Uterus (tissue), 3 donors: ENCODE measurements at regions not wholly inside any gene's neighbourhood (a gene's known extent, or its start where the extent isn't known, plus 50 kb on each side); places are given as distances from the start of the nearest gene placed in this dataset.

ENCODE experiments used
- DNase-seq, 2 donors: peaks; one replicate each; pipeline ENCODE4 v3.0.0-alpha.2; 2019 to 2020
- H3K27ac ChIP-seq, 2 donors: fragments of 200-600 bp; sonication (generic); 1 replicate in 1 of 2; 2 replicates in 1 of 2; pipeline ENCODE4 v1.5.1; 2016 to 2018
- H3K27me3 ChIP-seq, 2 donors: fragments of 200-600 bp; sonication (generic); one replicate each; pipeline ENCODE4 v1.5.1; 2018 to 2019; ENCODE audit warnings: control low read depth in 1 of 2
- H3K36me3 ChIP-seq, 2 donors: fragments of 200-600 bp; sonication (generic); one replicate each; pipeline ENCODE4 v1.5.1; 2019; ENCODE audit warnings: control low read depth in 1 of 2
- H3K4me1 ChIP-seq, 2 donors: fragments of 200-600 bp; sonication (generic); one replicate each; pipeline ENCODE4 v1.5.1; 2018 to 2019; ENCODE audit warnings: control low read depth in 1 of 2
- H3K4me3 ChIP-seq, 2 donors: fragments of 200-600 bp; sonication (generic); 1 replicate in 1 of 2; 2 replicates in 1 of 2; pipeline ENCODE4 v1.5.1; 2018 to 2019; ENCODE audit warnings: mild to moderate bottlenecking in 1 of 2
- H3K9me3 ChIP-seq, 2 donors: fragments of 200-600 bp; sonication (generic); one replicate each; pipeline ENCODE4 v1.5.1; 2019; ENCODE audit warnings: control low read depth in 1 of 2
- POLR2A ChIP-seq, 2 donors: fragments of 450-650 bp; IDR thresholded peaks; one replicate each; pipeline ENCODE4 v1.6.1; 2016; ENCODE audit warnings: antibody characterized with exemption in 2 of 2, mild to moderate bottlenecking in 1 of 2, moderate library complexity in 1 of 2
- intact Hi-C: fragments of 100-400 bp; cut with DNase I; formaldehyde crosslinking; loops from one replicate; pipeline ENCODE4 v1.15.1; 2023; ENCODE audit warnings: low total_unique reads
- TF ChIP-seq, protein P1 (sequence below), 4 experiments: fragments of 200-600 bp in 2 of 4; fragments of 450-650 bp in 2 of 4; sonication (generic) in 2 of 4; IDR thresholded peaks; one replicate each; pipeline ENCODE4 v1.5.1; 2016 to 2019; ENCODE audit warnings: antibody characterized with exemption in 4 of 4, mild to moderate bottlenecking in 2 of 4, moderate library complexity in 1 of 4
- donor health status: DM: yes; HTN: yes; CAD: no.

GRCh38 chr6:50635429-50635828 is 77.9 kb upstream of the TFAP2D start:
- H3K36me3 ChIP-seq, result no peaks in the 10 kb centered on the region
- H3K27me3 ChIP-seq, result no peaks in the 10 kb centered on the region
- intact Hi-C loops, result no loop called here
- TF ChIP-seq, protein P1, sequence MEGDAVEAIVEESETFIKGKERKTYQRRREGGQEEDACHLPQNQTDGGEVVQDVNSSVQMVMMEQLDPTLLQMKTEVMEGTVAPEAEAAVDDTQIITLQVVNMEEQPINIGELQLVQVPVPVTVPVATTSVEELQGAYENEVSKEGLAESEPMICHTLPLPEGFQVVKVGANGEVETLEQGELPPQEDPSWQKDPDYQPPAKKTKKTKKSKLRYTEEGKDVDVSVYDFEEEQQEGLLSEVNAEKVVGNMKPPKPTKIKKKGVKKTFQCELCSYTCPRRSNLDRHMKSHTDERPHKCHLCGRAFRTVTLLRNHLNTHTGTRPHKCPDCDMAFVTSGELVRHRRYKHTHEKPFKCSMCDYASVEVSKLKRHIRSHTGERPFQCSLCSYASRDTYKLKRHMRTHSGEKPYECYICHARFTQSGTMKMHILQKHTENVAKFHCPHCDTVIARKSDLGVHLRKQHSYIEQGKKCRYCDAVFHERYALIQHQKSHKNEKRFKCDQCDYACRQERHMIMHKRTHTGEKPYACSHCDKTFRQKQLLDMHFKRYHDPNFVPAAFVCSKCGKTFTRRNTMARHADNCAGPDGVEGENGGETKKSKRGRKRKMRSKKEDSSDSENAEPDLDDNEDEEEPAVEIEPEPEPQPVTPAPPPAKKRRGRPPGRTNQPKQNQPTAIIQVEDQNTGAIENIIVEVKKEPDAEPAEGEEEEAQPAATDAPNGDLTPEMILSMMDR (IDR thresholded peaks at IDR 0.05), result no peak
- TF ChIP-seq POLR2A (IDR thresholded peaks at IDR 0.05), result no peak
- no peak overlapping the region for H3K4me3 ChIP-seq
- no peaks in the 10 kb centered on the region for H3K4me1 ChIP-seq
- no peak overlapping the region for H3K27ac ChIP-seq
- DNase-seq, result no peak
- H3K9me3 ChIP-seq, result no peaks in the 10 kb centered on the region

- no peaks in the 10 kb centered on the region for H3K4me1 ChIP-seq
- DNase-seq, result no peak
- TF ChIP-seq, protein P1 (IDR thresholded peaks at IDR 0.05), result no peak
- TF ChIP-seq POLR2A (IDR thresholded peaks at IDR 0.05), result no peak
- H3K36me3 ChIP-seq, result no peaks in the 10 kb centered on the region
- no peaks in the 10 kb centered on the region for H3K9me3 ChIP-seq
- H3K27me3 ChIP-seq, result no peaks in the 10 kb centered on the region
- H3K27ac ChIP-seq, result no peak overlapping the region
- H3K4me3 ChIP-seq, result no peak overlapping the region
- intact Hi-C loops, result no loop called here
These were observed 76.1 kb upstream of the TFAP2D start for GRCh38 chr6:50637267-50637666.

GRCh38 chr6:50649086-50649485 is 64.2 kb upstream of the TFAP2D start:
- Histone ChIP-seq H3K27me3 (no peaks in the 10 kb centered on the region), H3K9me3 (no peaks in the 10 kb centered on the region), H3K4me3 (no peak overlapping the region), H3K36me3 (no peaks in the 10 kb centered on the region), H3K27ac (no peak overlapping the region), H3K4me1 (no peaks in the 10 kb centered on the region)
- no peak for DNase-seq
- no peak for TF ChIP-seq POLR2A (IDR thresholded peaks at IDR 0.05)
- TF ChIP-seq, protein P1 (IDR thresholded peaks at IDR 0.05), result no peak
- intact Hi-C loops, result no loop called here

DNA sequence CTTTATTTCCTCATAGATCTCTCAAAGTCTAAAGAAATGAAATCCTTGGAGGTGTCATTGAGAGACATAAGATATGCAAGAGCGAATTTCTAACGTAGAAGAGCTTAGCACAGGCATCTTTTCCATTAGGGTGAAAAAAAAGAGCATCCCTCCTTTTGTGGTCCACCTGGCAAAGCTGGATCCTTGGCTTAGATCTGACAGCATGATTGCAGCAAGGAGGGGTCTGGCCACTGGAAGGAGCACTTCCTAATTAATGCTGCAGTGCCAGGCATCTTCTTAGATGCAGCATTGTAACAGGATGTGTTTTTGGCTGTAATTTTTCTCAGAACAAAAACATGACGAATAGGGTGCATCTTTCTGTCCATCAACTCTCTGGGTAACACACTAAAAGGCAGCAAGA is 60.1 kb upstream of the TFAP2D start:
- Histone ChIP-seq H3K4me3 (no peak overlapping the region), H3K9me3 (no peaks in the 10 kb centered on the region), H3K27ac (no peak overlapping the region), H3K4me1 (no peaks in the 10 kb centered on the region), H3K36me3 (no peaks in the 10 kb centered on the region), H3K27me3 (no peaks in the 10 kb centered on the region)
- intact Hi-C loops, result no loop called here
- TF ChIP-seq, protein P1 (IDR thresholded peaks at IDR 0.05), result no peak
- no peak for TF ChIP-seq POLR2A (IDR thresholded peaks at IDR 0.05)
- no peak for DNase-seq

DNA sequence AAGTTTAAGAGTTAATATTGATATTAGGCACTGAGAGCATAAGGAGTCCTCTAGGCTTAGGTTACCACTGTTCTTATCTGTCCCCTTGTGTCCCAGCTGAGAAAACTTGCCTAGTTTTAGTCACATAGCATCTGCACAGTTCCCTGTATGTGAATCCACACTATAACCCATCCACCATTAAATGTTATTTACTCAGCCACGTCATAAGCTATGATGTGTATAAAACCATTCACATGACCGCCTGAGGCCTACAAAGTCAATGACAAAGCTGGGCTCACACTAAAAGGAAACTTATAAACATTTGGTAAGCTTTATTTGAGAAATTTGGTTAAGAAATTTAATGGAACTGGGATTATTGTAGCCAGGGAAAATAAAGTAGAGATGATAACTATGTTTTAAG is 59.2 kb upstream of the TFAP2D start:
- Histone ChIP-seq H3K9me3 (no peaks in the 10 kb centered on the region), H3K4me3 (no peak overlapping the region), H3K36me3 (no peaks in the 10 kb centered on the region), H3K27ac (no peak overlapping the region), H3K4me1 (no peaks in the 10 kb centered on the region), H3K27me3 (no peaks in the 10 kb centered on the region)
- TF ChIP-seq POLR2A (IDR thresholded peaks at IDR 0.05), result no peak
- TF ChIP-seq, protein P1 (IDR thresholded peaks at IDR 0.05), result no peak
- intact Hi-C loops, result no loop called here
- DNase-seq, result no peak
